ENCODE measurements at regions not wholly inside any gene's neighbourhood (a gene's known extent, or its start where the extent isn't known, plus 50 kb on each side); places are given as distances from the start of the nearest gene placed in this dataset.

GRCh38 chr4:148857973-148858534 is 415.8 kb upstream of the NR3C2 start:
- no peak for DNase-seq (ENCODE audit: low spot score)
- TF ChIP-seq CTCF (IDR thresholded peaks at IDR 0.05), result no peak

GRCh38 chr4:148857239-148857972 is 415.2 kb upstream of the NR3C2 start:
- Histone ChIP-seq H3K4me1 (ENCODE audit: control insufficient read depth in 1 of 2, low read depth in 2 of 2) (no peaks in the 10 kb centered on the region), H3K9me3 (no peaks in the 10 kb centered on the region), H3K27ac (no peak overlapping the region), H3K27me3 (replicated peaks; ENCODE audit: insufficient read depth) (no peaks in the 10 kb centered on the region), H3K36me3 (no peaks in the 10 kb centered on the region), H3K4me3 (no peak overlapping the region)
- ATAC-seq (ENCODE audit: insufficient number of reproducible peaks, low FRiP score, low read depth) (no peak), DNase-seq (ENCODE audit: low spot score) (no peak)
- TF ChIP-seq CTCF (IDR thresholded peaks at IDR 0.05), result no peak

More at GRCh38 chr4:148857973-148858534, 415.8 kb upstream of the NR3C2 start:
- H3K4me3 ChIP-seq, result no peak overlapping the region
- no peaks in the 10 kb centered on the region for H3K9me3 ChIP-seq
- H3K27me3 ChIP-seq (replicated peaks; ENCODE audit: insufficient read depth), result no peaks in the 10 kb centered on the region
- H3K27ac ChIP-seq, result no peak overlapping the region
- no peak for ATAC-seq (ENCODE audit: insufficient number of reproducible peaks, low FRiP score, low read depth)
- H3K36me3 ChIP-seq, result no peaks in the 10 kb centered on the region
- H3K4me1 ChIP-seq (ENCODE audit: control insufficient read depth in 1 of 2, low read depth in 2 of 2), result no peaks in the 10 kb centered on the region

GRCh38 chr4:148854203-148854602 is 412.0 kb upstream of the NR3C2 start:
- H3K36me3 ChIP-seq, result no peaks in the 10 kb centered on the region
- no peak overlapping the region for H3K4me3 ChIP-seq
- H3K9me3 ChIP-seq, result no peaks in the 10 kb centered on the region
- TF ChIP-seq CTCF (IDR thresholded peaks at IDR 0.05), result no peak
- H3K27ac ChIP-seq, result no peak overlapping the region
- no peaks in the 10 kb centered on the region for H3K4me1 ChIP-seq (ENCODE audit: control insufficient read depth in 1 of 2, low read depth in 2 of 2)
- H3K27me3 ChIP-seq (replicated peaks; ENCODE audit: insufficient read depth), result no peaks in the 10 kb centered on the region
- no peak for ATAC-seq (ENCODE audit: insufficient number of reproducible peaks, low FRiP score, low read depth)
- no peak for DNase-seq (ENCODE audit: low spot score)

- Histone ChIP-seq H3K4me3 (no peak overlapping the region), H3K27ac (no peak overlapping the region), H3K4me1 (ENCODE audit: control insufficient read depth in 1 of 2, low read depth in 2 of 2) (no peaks in the 10 kb centered on the region), H3K36me3 (no peaks in the 10 kb centered on the region), H3K27me3 (replicated peaks; ENCODE audit: insufficient read depth) (no peaks in the 10 kb centered on the region), H3K9me3 (no peaks in the 10 kb centered on the region)
- ATAC-seq (ENCODE audit: insufficient number of reproducible peaks, low FRiP score, low read depth), result no peak
- no peak for TF ChIP-seq CTCF (IDR thresholded peaks at IDR 0.05)
- DNase-seq (ENCODE audit: low spot score), result no peak
These were observed 410.0 kb upstream of the NR3C2 start for GRCh38 chr4:148852092-148852699.

GRCh38 chr4:148850257-148850995 is 408.2 kb upstream of the NR3C2 start:
- Histone ChIP-seq H3K9me3 (no peaks in the 10 kb centered on the region), H3K4me1 (ENCODE audit: control insufficient read depth in 1 of 2, low read depth in 2 of 2) (peaks cover 0 to 7% of the 10 kb centered on the region in 2 donors), H3K27ac (no peak overlapping the region), H3K4me3 (no peak overlapping the region), H3K27me3 (replicated peaks; ENCODE audit: insufficient read depth) (no peaks in the 10 kb centered on the region), H3K36me3 (no peaks in the 10 kb centered on the region)
- ATAC-seq (ENCODE audit: insufficient number of reproducible peaks, low FRiP score, low read depth) (no peak), DNase-seq (ENCODE audit: low spot score) (no peak)
- no peak for TF ChIP-seq CTCF (IDR thresholded peaks at IDR 0.05)

All from thoracic aorta (tissue), 2 donors.